OCI-M1 (cell line): ENCODE measurements at regions not wholly inside any gene's neighbourhood (a gene's known extent, or its start where the extent isn't known, plus 50 kb on each side); places are given as distances from the start of the nearest gene placed in this dataset.
"Not testable (repeated sequence)": the region's sequence is repeated elsewhere in the genome, so short reads cannot be mapped to it uniquely, and the experiment has no call there.

Source experiments
- DNase-seq: peaks from one replicate; lab custom pipeline; 2025; lab: John Stamatoyannopoulos, UW

DNA sequence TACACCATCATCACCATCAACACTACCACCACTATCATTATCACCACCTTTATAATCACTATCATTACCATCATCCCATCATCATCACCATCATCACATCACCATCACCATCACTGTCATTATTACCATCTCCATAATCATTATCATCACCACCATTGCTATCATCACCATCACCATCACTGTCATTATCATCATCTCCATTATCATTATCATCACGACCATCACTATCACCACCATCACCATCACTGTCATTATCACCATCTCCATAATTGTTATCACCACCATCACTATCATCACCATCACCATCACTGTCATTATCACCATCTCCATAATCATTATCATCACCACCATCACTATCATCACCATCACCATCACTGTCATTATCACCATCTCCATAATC is 279.6 kb upstream of the HS6ST1 start:
- DNase-seq: not testable (repeated sequence)

DNA sequence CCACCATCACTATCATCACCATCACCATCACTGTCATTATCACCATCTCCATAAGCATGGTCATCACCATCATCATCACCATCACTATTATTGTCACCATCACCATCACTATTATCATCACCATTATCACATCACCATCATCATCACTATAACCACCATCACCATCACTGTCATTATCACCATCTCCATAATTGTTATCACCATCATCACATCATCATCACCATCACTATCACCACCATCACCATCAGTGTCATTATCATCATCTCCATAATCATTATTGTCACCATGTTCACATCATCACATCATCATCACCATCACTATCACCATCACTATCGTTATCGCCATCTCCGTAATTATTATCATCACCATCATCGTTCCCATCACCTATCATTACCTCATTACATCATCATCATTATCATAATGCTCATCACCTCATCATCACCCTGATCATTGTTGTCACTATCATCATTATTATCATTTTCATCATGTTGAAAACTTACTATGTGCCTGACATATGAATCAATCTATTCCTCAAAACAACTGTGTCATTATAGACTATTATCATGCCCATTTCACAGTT is 280.3 kb upstream of the HS6ST1 start:
- DNase-seq: no peak

DNA sequence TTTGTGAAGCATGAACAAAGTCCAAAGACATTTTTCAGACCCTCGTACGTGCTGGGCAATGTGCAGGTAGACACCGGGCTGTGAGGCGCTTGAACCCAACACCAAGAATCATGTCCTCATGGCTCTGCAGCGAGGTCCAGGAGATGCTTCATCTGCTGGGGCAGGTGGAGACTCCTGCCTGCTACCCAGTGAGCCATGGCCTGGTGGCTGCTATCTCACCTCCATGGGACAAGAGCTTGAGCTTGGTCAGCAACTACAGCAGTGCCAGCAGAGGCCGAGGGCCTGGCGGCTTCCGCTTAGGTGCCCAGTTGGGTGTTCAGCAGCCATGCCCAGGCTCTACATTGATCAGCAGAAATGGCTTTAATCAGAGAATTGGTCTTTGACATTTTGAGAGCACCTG is 281.0 kb upstream of the HS6ST1 start:
- no peak for DNase-seq

DNA sequence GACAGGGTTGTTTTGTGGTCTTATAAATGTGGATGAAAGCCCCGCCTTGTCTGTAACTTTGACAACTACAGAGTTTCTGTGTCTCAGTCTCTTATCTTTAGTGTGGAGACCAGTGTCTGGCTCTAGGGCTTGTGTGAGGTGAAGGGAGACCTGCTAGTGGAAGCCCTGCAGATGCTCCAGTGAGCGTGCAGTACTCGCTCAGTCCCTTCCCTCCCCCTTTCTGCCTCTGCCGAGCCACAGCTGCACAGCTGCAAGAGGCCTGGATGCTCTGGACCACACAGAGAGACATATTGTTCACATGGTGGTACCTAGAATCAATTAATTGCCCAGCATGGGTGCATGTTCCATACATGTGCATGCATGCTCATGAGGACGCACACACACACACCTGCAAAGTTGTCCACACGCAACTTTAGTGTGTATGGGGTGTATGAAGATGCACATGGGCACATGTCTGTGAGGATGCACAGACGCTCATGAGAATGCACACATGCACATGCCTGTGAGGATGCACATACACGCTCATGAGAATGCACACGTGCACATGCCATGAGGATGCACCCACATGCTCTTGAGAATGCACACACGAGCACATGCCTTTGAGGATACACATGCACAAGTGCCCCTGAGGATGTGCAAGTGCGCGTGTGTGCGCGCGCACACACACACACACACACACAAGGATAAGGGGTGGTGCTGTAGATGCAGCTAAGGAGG is 282.1 kb upstream of the HS6ST1 start:
- peak; percentile 55 for DNase-seq

DNA sequence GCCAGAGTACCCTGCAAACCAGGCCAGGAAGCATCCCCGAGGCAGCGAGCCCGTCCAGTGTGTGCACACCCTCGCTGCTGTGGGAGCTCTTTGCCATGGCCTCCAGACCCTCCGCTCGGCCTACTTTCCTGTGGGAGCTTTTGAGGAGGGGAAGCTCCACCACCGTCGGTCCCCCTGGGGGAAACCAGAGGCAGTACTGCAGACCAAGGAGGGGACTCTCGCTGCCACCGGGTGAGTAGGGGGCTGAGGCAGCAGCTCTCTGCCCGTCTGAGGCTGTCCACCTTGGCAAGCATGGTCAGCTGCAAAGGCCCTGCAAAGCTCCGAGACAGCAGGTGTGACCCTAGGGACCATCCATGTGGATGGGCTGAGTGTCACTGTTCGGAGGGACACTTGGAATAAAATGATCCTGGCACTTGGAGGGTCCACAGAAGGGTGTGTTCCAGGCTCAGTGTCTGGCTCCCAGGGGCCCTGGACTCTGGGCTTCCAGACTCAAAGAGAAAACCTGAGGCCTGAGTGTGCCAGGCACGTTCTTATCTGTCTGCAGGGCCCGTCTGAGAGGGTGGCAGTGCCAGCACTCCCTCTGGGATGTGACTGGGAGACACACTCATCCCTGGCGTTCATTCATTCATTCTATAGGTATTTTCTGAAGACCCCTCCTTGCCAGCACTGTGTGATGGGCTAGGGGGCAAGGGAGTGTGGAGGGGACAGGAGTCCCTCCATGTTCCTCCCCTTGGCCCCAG is 282.8 kb upstream of the HS6ST1 start:
- no peak for DNase-seq

DNA sequence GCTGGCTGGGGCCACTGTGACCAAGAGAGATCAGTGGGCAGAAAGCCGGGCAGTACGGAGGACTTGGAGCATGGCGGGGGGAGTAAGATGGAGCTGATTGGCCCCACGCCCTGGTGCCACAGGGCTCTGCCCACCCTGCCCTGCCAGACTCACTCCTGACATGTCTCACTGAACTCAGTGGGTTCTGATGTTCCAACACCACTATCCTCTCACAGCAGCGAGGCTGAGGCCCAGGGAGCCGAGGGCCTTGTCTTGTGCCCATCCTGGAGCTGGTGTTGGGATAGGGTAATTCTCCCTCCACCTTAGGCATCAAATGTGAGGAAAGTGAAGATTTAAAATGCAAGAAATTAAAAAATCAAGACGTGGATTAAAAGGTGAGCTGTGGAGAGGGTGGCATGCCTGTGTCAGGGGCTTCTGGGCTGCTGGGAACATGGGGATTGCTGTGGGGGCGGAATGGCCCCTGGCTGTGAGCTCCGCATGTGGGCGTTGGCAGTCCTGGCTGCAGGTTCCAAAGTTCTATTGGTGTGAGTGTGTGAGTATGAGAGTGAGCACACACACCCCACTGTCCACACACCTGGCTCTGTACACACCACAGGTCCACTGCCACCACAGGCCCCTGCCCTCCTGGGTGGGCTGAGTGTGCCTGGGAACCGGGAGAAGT is 283.5 kb upstream of the HS6ST1 start:
- DNase-seq: no peak

DNA sequence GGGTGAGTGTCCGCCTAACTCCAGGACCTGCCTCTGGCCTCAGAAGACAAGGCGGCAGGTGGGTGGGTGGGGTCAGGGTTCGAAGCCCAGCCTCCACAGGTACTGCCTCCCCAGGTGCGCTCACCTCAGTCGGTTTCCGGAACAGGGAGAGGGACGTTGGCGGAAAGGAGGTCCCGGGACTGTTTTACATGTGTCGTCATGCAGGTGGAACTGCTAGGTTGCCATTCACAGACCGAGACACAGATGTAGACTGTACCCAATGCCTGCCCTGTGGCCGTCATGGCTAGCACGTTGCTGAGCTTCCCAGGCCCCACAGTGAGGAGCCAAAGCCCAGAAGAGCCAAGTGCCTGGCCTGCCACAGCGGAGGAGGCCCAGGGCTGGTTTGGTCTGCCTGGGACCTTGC is 284.0 kb upstream of the HS6ST1 start:
- no peak for DNase-seq

DNA sequence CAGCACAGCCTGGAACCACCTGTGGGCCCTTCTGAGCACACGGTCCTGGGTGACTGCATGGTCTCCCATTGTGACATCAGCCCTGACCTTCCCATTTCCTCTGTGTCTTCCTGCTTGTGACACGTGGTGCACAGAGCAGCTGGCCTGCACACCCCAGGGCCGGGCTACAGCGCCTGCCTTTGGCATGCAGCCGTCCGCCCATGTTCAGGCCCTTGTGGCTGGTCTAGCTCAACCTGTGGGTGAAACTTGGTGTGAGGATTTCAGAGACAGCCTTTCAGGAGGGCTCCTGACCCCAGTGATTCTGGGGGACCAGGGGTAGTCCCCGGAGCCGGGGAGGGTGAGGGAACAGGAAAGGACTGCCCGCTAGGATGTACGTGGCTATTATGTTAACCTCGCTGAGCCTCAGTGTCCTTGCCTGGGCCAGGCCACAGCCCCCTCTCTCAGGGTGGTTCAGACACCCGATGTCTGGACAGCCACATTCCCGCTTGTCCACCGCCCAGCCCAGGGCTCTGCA is 284.8 kb upstream of the HS6ST1 start:
- no peak for DNase-seq

DNA sequence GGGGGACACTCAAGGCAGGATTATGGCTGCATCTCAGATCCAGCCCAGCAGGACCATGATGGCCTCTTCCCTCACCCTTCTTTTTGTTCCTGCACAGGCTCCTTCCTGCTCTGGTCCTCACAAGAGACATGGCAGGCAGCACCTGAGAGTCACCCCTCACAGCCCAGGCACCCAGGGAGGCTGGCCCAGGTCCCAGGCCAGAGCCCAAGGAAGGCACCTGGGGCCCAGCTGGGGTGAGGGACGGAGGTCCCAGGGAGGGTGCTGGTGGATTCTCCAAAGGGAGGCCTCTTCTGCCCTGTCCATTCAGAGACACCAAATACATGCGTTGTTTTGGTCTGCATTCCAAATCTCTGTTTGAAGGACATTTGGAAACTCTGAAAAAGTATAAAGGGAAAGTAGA is 285.4 kb upstream of the HS6ST1 start:
- no peak for DNase-seq

DNA sequence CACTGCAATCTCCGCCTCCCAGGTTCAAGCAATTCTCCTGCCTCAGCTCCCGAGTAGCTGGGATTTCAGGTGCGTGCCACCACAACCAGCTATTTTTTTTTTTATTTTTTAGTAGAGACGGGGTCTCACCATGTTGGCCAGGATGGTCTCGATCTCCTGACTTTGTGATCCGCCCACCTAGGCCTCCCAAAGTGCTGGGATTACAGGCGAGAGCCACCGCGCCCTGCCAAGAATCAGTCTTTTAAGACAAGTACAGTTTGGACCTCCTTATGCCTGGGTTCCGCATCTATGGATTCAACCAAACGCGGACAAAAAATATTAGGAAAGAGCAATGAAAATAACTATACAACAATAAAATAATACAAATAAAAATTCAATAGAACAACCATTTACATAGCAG is 285.9 kb upstream of the HS6ST1 start:
- not testable (repeated sequence) for DNase-seq

DNA sequence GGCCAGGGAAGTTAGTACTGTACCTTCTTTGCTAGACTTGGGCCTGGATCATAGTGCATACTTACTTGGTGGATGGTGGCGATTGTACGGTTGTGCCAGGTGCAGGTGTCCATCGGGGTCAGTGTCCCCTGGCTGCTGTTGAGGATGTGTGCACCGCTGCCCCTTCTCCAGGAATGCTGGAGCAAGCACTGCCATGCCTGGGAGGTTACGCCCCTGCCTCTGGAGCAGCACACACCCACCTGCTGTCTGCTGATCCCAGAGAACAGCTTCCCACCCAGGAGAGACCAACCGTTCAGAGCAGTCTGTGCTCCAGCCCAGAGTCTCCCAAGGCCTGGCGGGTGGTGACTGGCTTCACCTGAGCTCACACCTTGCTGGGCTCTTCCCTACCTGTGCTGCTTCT is 286.8 kb upstream of the HS6ST1 start:
- DNase-seq: no peak

DNA sequence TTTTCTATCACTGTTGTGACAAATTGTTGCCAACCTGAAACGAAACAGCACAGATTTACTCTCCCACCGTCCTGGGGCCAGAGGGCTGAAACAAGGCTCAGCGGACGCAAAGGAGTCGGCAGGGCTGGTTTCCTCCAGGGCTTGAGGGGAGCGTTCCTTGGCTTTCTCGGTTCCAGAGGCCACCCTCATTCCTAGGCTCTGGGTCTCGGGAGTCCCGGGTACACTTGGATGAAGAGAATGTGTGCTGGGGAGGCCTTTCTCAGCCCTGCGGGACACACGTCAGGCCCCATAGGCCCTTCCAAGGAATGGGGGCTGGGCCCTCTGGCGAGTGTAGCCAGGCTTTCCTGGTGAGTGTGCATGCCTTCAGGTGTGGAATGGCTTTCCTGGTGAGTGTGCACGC is 287.3 kb upstream of the HS6ST1 start:
- DNase-seq: no peak

DNA sequence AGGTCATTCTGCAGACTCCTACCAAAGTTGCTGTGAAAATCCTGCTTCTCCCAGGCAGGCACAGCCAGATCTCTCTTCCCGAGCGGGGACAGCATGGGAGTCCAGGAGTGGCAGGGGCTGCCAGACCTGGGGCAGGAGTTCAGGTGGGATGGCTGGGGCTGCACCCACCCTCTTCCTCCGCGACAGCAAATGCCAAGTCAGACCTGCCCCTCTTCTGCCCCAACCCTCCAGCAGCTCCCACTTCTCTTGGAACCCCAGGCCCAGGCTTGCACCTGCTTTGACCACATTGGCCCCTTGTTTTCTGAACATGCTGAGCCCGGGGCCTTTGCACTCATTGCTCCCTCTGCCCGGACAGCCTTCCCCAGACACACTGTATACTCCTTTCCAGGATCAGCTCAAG is 288.2 kb upstream of the HS6ST1 start:
- no peak for DNase-seq

DNA sequence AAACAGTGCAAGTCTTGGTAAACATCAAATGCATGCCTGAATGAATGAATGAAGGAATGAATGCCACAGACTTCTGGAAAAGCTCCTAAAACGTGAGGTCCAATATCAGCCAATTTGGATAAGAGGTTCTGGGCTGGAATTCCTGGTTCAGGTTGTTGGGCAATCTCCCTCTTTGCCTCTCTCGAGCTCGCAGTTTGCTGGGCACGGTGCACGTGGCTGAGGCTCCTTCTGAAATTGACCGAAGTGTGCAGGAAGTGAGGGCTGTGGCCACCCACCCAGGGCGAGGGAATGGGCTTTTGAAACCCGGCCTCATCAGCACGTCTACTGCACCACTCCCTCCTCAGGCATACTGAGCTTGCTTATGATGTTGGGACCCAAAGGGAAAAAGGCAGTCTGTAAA is 288.8 kb upstream of the HS6ST1 start:
- DNase-seq: no peak

DNA sequence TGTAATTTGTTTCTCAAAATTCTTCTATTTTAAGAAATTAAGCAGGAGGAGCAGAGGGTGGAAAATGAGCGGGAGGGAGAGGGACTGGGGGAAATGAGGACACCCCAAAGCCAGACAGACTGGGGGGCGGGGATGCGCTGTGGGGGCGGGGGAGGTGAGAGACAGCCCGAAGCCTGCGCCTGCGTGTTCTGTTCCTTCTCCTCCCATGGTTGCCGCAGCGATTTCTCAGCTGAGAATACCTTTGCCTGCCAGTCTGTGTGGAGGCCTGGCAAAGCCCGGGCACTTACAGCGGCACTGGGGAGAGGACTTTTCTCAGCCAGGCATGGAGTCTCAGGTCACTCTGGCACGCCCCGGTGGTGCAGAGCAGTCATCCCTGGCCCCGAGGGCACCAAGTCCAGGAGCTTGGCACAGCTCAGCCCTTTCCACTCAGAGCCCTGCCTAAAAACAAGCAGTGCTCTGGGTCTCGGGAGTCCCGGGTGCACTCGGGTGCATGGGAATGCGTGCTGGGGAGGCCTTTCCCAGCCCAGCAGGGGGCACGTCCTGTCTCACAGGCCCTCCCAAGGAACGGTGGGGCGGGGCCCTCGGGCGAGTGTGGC is 289.3 kb upstream of the HS6ST1 start:
- DNase-seq: no peak

DNA sequence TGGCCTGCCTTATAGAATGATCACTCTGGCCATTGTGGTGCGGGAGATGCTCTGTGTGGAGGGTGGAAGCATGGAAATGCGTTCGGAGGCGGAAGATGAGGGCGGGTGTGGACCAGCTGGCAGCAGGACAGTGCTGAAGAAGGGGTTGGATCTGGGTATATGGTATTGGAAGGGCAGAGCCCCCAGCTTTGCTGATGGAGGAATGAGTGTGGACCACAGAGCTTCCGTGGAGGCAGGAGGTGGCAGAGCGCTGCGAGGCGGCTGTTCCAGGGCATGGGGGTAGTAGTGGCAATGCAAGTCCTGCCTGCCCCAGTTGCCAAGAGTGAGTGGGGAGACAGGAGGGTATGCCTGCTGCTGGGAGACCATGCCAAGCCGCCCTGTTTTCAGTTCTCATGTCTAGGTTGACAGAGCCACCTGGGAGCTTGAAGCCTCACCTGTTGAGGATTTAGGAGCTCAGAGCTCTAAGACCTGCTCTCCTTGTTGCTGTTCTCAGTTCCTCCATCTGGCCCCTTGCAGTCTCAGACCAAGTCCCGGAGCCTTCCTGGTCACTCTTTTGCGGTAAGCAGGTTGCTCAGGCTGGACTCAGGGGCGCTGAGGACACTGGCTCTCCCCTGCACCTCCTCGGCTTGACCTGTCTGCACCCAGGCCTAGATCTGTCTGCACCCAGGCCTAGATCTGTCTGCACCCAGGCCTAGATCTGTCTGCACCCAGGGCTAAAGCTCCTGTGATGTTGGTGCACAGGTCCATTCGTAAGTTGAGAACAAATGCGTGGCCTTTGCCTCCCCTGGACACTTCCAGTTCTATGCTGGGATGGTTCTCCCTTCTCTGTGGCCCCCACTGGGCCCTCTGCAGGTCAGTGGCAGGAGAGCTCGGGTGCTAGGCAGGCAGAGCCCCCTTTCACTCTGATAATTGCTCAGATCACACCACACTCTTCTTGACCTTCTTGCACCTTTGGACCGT is 290.5 kb upstream of the HS6ST1 start:
- no peak for DNase-seq

DNA sequence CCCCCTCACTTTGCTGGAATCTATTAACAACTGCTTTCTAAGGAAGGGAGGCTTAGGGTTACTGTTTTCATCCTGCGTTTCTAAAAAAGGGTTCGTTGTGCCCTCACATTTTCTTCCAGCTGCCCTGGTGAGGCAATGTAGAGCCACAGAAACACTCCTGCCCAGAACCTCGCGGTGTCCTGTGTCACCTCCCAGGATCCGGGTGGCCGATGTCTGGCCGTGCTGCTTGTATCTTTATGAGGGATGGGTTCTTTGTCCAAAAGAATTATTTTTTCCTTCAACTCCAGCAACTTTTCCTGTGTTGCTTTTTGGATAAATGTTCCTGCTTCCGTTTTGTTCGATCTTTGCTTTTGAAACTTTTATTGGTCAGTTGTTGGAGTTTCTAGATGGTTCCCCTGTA is 291.8 kb upstream of the HS6ST1 start:
- no peak for DNase-seq

DNA sequence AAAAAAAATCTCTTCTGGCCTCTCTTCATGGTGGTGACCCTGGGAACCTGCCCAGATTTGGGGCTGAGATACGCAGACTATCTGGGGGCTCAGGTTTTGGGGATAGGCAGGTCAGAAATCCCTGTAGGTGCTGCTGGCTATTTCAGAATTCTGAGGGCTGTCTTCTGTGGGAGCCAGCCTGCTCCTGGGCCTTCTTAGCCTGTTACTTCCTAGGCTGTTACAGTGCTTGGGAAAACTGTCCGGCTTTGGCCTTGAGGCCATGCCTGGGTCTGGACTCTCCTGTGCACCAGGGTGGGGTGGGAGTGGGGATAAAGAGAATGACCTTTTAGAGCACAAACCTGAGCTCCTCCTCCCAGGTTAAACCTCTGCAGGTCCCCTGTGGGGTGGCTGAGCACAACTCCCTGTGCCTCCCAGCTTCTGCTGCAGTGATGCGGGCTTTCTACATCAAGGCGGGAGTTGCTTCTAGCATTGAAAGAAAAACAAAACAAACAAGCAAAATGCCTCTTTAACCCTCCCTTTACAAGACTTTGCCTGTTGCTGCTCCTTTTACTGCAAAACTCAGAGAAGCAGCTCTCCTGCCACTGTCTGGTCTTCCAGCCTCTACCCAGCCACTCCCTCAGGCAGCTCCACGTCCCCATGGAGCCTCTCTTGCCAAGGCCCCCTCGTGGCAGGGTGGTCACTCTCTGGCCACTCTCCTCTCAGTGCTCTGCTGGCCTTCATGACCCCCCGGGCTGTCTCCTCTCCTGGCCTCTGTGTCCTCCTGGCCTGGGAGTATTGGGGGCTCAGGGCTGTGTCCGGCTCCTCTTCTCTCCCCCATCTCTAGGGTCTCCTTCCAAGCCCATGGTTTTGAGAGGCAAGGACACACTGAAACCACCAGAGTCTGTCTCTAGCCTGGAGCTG is 293.0 kb upstream of the HS6ST1 start:
- no peak for DNase-seq

DNA sequence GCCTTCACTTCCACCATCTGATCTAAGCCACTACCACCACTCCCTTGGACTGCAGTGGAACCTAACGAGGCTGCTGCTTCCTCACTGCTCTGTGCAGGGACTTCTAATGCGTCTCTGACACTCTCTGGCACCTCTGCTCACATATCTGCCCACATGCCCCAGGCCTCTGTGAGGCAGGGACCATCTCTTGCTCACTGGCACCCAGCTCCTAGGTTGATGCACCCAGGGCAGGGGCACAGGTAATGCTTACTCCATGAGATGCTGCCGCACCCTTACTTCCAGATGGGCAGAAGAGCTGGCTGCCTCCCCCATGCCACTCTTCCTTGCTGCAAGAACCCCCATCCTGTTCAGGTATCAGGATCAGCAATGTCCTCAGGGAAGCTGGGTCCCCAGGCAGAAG is 294.0 kb upstream of the HS6ST1 start:
- no peak for DNase-seq

DNA sequence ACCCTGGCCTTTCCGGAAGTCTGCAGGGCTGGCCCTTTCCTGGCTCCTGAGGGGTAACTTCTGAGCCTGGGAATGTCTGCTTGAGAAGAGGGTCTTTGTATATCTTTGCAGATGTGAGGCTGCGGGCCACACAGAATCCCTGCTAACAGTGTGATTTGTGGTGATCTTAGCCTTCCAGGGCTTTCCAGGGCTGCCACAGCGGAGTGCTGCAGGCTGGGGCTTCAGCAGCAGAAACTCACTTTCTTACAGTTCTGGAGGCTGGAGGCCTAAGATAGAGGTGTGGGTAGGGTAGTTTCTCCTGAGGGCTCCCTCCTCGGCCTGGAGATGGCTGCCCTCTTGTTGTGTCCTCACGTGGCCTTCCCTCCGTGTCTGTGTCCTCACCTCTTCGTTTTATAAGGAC is 294.7 kb upstream of the HS6ST1 start:
- DNase-seq: no peak
